HG02623 (cell line): ENCODE measurements at regions not wholly inside any gene's neighbourhood (a gene's known extent, or its start where the extent isn't known, plus 50 kb on each side); places are given as distances from the start of the nearest gene placed in this dataset.

Experiments
- ATAC-seq: cut with Tn5 transposase; IDR thresholded peaks from one replicate; pipeline ENCODE4 v1.9.1; 2021; ENCODE audit warnings: moderate library complexity; ENCODE audit not compliant: unreplicated experiment

DNA sequence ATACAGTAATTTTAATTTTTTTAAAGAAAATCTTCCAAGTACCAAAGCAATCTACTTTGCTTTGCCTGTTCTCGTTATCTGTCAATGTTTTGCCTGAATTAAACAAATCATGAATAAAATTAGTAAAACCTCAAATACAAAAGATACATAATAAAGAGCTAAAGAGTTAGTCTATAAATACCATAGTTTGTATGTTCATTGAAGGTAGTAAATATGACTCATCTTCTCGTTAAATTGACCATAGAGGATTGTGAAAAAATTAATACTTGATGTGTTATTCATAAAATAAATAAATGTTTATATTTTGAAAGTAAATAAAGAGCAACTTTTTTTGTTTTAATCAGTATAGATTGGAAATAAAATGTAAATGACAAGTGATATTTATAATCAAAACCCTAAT lies 246.5 kb upstream of the PLSCR5 start:
- no peak for ATAC-seq

DNA sequence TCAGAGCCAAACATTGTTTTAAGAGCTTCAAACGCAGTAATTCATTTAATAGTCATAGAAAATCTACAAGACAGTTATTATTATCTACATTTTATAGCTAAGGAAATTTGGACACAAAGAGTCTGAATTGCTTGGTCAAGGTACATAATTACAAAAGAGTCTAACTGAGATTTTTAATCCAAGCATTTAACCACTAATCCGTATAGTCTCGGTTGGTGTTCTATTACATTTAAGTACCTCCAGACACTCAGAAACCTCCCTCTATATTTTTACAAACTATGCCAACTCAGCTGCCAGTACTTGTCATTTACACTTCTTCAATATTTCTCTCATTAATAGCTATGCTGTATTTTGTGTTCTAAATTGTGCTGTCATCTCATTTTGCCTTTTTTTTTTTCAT lies 240.2 kb upstream of the PLSCR5 start:
- no peak for ATAC-seq

DNA sequence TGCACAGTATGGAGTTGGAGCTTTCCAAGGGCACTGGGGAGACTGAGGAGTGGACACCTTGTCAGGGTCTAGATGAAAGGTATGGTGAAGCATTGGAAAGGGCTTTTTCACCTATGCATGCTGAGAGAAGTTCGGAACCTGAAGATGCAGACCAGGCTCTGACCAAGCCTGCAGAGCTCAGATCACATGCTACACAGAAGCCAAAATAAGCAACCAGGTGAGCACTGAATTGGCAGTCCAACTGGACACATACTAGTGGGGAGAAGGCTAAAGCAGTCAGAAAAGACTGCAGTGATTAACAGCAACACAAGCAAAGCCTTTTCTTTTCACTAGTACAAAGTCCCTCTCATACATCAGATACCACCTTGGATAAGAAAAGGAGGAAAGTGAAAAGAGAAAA lies 238.3 kb upstream of the PLSCR5 start:
- ATAC-seq, result no peak

DNA sequence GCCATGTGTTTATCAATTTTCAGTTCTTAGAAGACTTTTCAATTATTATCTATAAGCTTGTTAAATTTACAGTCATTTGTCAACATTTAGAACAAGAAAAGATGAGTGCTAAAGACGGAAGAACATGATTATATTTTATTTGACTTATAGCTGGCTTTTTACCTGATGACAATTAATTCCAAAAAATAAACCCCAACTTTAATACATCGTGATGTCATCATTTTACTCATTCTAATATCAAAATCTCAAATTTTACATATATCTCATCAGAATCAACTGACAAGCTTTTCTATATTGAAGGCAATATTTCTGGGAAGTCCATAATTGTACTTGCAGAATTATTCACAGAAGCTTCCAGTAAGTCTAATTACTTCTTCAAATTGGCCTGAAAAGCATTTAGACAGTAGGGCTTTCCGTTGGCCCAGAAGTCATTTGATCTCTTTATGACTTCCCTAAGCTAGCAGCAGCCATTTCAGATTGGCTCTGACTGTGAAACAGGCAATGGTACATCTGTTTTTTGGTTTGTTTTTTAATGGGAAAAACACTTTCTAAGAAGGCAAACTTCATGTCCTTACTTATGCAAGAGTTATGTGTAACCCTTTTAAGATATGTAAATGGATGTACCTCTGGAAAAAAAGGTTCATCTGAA lies 234.7 kb upstream of the PLSCR5 start:
- ATAC-seq, result no peak

DNA sequence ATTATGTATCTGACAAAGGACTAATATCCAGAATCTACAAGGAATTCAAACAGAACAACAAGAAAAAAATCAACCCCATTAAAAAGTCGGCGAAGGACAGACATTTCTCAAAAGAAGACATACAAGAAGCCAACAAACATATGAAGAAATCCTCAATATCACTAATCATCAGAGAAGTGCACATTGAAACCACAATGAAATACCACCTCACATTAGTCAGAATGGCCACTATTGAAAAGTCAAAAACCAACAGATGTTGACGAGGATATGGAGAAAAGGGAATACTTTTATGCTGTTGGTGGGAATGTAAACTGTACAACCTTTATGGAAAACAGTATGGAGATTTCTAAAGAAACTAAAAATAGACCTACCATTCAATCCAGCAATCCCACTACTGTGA lies 233.1 kb upstream of the PLSCR5 start:
- no peak for ATAC-seq

DNA sequence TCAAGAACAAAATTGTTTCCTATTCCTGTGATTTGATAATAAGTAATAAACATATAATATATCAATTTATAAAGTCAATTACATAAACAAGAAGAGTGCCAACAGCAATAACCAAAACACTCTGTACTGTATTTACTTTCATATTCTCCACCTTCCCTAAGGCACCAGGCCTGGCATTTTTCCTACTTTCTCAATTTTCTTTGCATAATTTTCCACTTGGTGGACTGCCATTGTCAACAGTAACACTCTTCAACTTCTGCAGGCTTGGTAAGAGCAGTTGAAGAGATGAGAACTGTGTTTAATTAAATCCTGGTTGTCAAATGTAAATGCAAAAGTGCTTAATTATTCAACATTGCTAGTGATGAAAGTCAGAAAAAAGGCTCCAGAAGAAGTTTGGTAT lies 229.8 kb upstream of the PLSCR5 start:
- ATAC-seq, result no peak

DNA sequence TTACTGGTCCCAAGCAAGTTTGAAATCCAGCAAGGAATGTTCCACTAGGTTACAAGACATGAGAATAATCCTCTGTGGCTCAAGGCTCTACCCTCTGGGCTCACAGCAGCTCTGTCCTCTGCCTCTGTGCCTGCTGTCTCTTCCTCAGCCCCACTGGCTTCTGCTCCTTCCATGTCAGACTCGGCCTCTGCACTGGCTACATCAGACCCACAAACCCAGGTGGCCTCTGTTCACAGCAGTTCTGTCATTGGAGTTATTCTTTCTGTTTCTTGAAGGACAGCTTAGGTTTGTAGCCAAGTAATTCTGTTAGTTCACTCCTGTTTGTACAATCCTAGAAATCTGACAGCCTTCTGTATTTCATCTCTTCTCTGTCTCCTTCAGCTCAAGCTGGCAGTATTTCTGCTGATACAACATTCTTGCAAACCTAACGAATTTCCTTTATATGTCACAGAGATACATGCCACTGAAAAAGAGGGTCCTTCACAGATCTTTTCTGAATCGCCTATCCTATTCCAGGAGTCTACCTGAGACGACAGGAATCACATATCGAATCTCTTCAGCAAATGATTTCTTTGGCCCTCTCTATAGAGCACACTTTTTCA lies 227.8 kb upstream of the PLSCR5 start:
- no peak for ATAC-seq

DNA sequence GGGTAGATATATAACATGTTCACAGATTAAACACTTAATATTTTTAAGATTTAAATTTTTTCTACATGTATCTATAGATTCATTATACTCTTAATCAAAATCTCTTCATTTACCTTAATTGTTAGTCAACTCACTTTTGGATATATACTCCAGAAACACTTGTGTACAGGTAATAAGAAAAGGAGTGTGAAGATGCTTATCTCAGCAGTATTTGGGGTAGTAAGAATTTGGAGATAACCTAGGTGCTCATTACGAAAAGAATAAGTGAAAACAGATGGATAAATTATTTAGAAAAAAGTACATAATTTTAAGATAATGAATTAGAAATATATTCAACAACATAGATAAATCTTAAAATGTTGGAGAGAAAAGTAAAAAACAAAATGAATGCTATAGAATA lies 226.5 kb upstream of the PLSCR5 start:
- ATAC-seq, result no peak

DNA sequence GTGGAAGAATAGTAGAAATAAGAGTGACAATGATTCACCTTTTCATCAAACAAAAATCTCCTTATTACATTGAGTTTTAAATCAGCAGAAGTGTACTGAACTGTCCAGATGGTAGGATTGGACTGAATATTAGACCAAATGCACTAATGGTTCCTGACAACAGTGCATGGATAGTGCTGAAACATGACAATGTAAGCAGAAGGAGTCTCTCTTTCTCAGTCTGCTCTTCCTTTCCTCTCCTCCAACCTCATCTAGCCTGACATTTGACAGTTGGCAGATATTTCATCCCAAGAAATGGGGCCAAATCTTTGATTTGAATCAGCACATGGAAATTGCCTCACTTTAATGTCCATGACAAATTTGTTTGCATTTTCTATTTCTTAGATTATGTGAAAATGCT lies 225.1 kb upstream of the PLSCR5 start:
- ATAC-seq, result no peak

DNA sequence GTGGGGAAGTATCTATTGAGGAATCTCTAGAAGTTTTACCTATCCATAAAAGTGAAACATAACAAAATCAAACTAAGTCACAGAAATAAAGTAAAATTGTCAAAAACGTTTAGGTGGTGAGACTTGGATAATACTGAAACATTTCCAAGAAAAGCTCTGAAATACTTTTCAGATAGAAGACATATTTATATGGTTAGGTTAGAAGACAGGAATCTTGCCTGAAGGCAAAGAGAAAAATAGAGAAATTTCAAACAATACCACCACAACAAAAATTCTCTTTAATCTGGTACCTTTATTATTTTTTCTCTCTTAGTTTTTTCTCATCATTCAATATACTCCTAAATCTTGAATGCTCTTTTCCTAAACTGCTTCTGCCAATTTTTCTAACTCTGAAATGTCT lies 222.7 kb upstream of the PLSCR5 start:
- no peak for ATAC-seq

DNA sequence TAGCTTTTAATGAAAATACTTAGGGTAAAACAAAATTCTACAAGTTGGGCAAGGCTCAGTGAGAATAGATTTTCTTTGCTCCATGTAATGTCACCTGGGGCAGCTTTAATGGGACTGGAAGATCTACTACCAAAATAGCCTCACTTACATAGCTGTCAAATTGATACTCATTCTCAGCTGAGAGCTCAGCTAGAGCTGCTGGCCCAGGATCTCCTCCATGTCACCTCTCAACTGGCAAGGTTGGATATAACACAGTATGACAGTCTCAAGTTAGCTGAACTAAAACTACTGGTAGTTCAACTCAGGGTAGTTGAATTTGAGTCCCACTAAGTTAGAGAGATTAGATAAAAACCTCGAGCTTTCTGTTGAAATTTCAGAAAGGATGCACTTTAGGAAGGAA lies 218.5 kb upstream of the PLSCR5 start:
- no peak for ATAC-seq

DNA sequence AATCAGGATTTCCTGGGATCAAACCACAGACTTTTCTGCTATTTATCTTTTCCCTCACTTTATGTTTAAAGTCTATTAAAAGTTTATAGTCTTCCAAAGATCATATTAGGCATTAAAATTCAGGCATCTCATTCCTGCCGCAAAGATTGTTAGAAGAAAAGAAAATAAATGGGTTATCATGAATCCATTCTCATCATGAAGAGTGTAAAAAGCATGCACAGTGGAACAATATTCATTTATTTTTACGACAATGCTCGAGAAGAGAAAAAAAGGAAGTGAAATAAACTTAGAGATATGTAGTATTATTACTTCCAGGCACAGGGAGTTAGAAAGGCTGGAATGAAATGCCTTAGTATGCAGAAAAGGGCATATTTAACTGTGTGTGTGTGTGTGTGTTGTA lies 213.7 kb upstream of the PLSCR5 start:
- ATAC-seq, result no peak

DNA sequence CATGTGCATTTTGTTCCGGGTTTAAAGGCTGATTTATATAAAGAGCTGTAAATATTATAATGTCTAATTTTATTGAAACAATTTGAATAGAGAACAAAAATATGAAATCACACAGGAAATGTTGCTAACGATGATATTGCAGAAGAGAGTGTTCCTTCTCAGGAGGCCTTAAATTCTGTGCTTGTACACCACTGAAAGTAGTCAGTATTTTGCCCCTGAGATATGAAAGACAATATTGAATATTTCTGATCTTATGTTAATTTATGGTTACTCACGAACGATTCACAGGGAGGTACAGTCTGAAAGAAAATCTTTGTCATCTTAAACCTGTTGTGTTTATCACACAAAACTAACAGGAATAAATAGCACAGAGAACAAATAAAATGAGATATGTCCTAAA lies 213.2 kb upstream of the PLSCR5 start:
- no peak for ATAC-seq

DNA sequence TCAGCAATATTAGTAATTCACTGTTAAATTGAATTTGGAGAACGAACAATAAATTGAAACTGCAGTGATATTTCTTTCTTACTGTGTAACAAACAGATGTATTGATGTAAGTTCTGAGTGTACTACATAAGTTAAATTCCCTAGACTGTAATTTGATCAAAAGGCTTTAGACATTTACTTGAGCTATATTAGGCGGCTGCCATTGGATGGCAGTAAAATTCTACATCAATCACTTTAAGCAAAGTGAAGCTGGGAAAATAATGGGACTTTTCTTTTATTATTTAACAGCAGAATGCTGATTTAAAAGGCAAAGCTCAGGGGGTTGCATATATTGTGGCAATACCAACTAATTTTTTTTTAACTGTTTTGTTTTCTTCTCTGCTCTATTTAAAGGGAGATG lies 212.6 kb upstream of the PLSCR5 start:
- ATAC-seq, result no peak

DNA sequence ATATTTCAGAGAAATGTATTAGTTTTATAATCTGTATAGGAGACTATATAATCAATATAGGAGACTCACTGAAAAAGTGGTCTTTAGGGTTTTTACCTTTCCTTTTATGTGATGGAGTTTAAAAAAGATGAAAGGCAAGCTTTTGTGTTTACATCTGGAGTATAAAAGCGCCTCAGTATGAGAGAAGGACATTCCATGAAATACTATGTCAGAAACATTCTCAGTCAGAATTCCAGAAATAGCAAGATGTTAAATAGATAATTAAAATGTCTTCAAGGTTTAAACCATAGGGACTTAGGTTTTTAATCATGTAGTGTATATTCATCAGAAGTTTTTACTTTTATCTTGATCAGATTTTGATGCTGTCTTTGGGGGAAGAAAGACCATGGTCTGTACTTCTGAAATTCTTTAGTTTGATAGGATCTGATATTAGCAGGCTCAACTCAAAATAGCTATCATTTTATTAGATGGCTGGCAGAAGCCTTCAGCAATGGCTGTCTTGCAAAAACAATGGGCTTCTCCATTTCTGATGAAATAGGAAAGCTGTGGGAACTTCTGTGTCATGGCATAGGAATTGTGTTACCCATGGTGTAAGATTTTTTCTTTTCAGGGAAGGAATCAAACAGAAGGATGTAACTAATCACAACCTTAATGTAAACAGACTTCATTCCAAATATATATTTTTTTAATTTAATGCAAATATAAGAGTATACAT lies 209.6 kb upstream of the PLSCR5 start:
- ATAC-seq, result no peak

DNA sequence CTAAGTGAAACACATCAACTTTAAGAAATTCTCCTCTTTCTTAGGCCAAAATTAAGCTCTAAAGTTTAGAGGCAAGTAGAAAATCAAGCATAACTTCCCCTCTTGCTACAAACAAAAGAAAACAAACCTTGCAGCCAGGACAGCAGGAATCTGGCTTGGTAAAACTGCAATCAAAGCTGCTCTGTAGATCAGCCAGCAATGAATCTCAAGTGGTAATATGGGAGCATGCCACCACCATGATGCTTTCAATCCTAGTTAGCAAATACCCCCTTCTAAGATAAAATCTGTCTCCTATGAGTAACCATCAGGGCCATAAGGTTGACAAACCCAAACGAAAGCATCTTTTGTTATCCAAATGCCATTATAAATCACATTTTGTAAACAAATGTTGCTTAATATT lies 208.3 kb upstream of the PLSCR5 start:
- ATAC-seq, result no peak

DNA sequence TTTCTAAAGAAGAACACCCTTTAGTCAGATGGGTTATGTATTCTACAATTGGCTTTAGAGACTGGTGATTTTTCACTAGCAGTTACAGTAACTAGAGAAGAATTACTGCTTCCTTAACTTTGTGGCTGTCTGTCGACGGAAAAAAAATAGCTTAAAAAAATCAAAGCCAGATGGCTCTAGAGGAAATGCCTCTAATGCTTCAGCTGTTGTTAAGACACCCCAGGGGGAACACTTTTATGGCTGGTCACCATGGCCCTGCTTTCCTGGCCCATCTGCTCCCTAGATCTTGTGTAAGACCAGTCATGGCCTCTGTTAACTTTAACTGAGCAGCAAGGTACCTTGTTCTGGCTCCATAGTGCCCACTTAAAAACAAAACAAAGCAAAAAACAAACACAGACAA lies 198.6 kb upstream of the PLSCR5 start:
- ATAC-seq, result no peak

DNA sequence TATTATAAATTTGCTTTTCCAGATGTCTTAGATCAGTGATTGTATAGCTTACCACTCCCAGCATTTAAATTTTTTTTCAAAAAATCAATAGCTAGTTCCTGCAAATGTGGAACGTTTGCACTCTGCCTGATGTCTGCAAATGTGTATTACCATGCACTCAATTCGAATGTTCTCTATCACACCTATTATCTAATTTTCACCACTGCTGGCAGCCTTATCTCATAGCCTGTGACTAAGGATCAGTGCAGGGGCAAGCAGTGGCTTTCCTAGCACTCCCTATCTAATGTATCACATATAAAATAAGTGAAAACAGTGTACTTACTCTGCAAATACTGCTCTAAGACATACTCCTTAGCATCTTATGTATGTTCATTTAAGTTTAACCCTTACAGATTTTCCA lies 196.3 kb upstream of the PLSCR5 start:
- no peak for ATAC-seq

DNA sequence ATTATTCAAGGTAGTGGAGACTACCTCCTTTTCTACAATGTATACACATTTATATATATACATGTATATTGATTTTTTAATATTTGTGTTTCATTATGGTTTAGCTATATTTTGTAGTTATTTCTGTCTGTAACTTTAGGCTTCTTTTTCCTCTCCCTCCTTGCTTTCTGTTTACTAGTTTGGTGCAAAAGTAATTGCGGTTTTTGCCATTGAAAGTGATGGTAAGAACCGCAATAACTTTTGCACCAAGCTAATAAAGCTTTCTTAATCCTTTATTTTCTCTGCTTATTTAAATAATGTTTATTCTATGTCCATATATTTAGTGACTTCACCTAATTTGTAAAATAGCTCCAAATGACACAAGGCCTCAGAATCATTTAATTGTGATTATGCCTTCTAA lies 195.3 kb upstream of the PLSCR5 start:
- ATAC-seq, result no peak

DNA sequence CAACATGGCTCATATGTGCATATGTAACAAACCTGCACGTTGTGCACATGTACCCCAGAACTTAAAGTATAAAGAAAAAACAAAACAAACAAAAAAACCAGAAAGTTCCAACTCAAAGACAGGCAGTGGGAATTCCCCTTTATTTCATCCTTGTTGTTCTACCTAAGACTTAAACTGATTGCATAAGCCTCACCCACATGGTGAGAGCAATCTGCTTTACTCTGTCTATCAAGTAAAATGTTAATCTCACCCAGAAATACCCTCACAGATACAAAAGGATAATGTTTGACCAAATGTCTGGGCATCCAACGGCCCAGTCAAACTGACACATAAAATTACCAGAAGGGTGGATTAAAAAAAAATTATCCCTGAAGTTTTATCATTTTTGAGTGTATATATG lies 190.9 kb upstream of the PLSCR5 start:
- no peak for ATAC-seq

DNA sequence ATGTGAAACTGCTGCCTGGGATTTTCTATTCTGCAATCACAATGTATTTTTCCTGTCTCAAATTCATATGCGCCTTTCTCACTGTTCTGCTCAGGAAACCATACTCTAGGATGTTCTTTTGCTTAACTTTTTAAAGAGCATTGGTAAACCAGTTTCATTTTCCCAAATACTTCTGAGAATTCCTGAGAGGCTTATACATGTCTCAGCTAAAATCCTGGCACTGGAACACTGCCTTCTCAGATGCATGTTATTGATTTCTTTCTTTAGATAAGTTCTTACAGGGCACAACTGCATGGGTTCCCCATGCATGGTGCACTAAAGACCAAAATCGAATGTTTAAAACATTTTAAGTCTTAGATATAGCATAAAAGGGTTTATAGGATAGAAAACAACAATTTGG lies 178.3 kb upstream of the PLSCR5 start:
- no peak for ATAC-seq

DNA sequence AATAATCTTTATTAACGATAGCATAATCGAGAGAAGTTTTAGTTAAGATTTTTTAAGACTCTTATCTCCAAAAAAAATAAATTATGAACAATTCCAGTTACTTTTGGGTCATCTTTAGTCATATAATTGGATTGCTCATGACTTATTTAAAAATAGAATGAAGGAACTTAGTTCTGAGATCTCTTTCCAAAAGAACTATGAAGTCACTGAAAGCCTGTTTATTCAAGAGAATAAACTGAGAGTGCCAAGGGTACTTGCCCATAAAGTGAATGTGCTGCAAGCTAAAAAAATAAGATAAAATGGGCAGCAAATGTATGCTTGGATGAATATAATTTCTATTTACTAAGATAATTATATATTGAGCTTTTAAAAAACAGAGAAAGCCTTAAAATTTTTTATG lies 176.5 kb upstream of the PLSCR5 start:
- no peak for ATAC-seq

DNA sequence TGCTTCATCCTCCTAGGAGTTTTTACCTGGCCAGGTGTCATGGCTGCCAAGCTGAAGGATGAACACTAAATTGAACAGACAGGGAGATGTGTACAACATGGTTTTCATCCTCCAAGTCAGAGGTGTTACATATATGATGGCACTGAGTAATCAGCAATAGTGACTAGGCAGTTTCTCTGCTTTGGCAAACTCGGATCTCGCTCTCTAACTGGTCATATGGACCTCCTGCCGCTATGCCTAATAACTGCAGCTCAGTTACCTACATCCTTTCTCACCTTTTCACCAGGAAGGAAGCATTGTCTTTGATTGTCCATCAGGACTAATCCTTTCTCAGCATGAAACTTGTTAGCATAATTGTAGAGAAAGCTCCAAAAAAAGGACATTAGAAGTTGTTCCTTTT lies 175.9 kb upstream of the PLSCR5 start:
- ATAC-seq, result no peak
